ENCODE measurements at regions not wholly inside any gene's neighbourhood (a gene's known extent, or its start where the extent isn't known, plus 50 kb on each side); places are given as distances from the start of the nearest gene placed in this dataset.
"Not testable (repeated sequence)": the region's sequence is repeated elsewhere in the genome, so short reads cannot be mapped to it uniquely, and the experiment has no call there.

- no peaks in the 10 kb centered on the region for H3K27me3 ChIP-seq (ENCODE audit: control insufficient read depth in 3 of 3, insufficient read depth in 3 of 3, low read length in 3 of 3)
- no peaks in the 10 kb centered on the region for H3K36me3 ChIP-seq (ENCODE audit: control insufficient read depth in 3 of 3, insufficient read depth in 3 of 3, low read length in 3 of 3)
- H3K4me3 ChIP-seq (ENCODE audit: low read length in 3 of 3): no peak overlapping the region
- H3K4me1 ChIP-seq (ENCODE audit: control insufficient read depth in 3 of 3, insufficient read depth in 3 of 3, low read length in 3 of 3): peaks cover 15 to 17% (median 17%) of the 10 kb centered on the region in 3 donors
- H3K27ac ChIP-seq (ENCODE audit: low read depth, low read length): no peak overlapping the region
- no peak overlapping the region for H3K9ac ChIP-seq (ENCODE audit: low read depth in 1 of 3, low read length in 3 of 3)
- H3K9me3 ChIP-seq (ENCODE audit: control insufficient read depth in 3 of 3, low read length in 3 of 3): no peaks in the 10 kb centered on the region
Measured at GRCh38 chr21:15119486-15119885, 54.7 kb upstream of the NRIP1 start.

DNA sequence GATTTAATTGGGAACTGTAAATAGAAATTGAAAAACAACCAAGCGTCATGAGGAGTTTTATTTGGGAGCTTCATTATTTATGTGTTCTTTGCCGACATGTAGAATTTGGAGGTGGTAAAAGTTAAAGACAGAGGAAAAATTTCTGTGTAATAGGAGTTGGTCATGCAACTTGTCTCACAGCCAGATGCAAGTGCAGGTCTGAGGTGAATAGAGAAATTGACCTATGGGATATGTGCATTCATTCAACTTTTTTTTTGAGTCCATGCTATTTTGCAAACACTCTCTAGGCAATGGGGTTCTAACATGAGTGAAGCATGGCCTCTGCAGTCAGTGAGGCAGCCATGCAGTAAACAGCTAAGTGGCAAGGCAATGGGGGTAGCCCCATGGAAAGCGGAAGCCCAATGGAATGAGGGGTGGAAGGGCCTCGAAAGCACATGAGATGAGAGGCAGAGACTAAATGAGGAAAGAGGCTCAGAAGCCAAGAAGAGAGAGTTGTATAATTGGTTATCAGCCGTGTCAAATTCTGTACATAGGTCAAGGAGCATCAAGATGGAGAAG is 56.4 kb upstream of the NRIP1 start:
- Histone ChIP-seq H3K27me3 (ENCODE audit: control insufficient read depth in 3 of 3, insufficient read depth in 3 of 3, low read length in 3 of 3) (no peaks in the 10 kb centered on the region), H3K4me1 (ENCODE audit: control insufficient read depth in 3 of 3, insufficient read depth in 3 of 3, low read length in 3 of 3) (peaks cover 15 to 17% (median 17%) of the 10 kb centered on the region in 3 donors), H3K9me3 (ENCODE audit: control insufficient read depth in 3 of 3, low read length in 3 of 3) (no peaks in the 10 kb centered on the region), H3K27ac (ENCODE audit: low read depth, low read length) (peak overlapping the region; percentile 75), H3K36me3 (ENCODE audit: control insufficient read depth in 3 of 3, insufficient read depth in 3 of 3, low read length in 3 of 3) (no peaks in the 10 kb centered on the region), H3K4me3 (ENCODE audit: low read length in 3 of 3) (peak overlapping the region in 2 of 3 donors; percentile 15 to 20), H3K9ac (ENCODE audit: low read depth in 1 of 3, low read length in 3 of 3) (peak overlapping the region in 1 of 3 donors; percentile 57)

- Histone ChIP-seq H3K9me3 (ENCODE audit: control insufficient read depth in 3 of 3, low read length in 3 of 3) (no peaks in the 10 kb centered on the region), H3K27me3 (ENCODE audit: control insufficient read depth in 3 of 3, insufficient read depth in 3 of 3, low read length in 3 of 3) (no peaks in the 10 kb centered on the region), H3K36me3 (ENCODE audit: control insufficient read depth in 3 of 3, insufficient read depth in 3 of 3, low read length in 3 of 3) (no peaks in the 10 kb centered on the region), H3K9ac (ENCODE audit: low read depth in 1 of 3, low read length in 3 of 3) (peak overlapping the region; percentile 0 to 78 (median 18)), H3K4me1 (ENCODE audit: control insufficient read depth in 3 of 3, insufficient read depth in 3 of 3, low read length in 3 of 3) (peaks cover 15 to 18% (median 17%) of the 10 kb centered on the region in 3 donors), H3K27ac (ENCODE audit: low read depth, low read length) (peak overlapping the region; percentile 75), H3K4me3 (ENCODE audit: low read length in 3 of 3) (peak overlapping the region in 1 of 3 donors; percentile 20)
Measured at GRCh38 chr21:15121655-15122120, 56.9 kb upstream of the NRIP1 start.

GRCh38 chr21:15122241-15122640 is 57.4 kb upstream of the NRIP1 start:
- peak overlapping the region; percentile 75 for H3K27ac ChIP-seq (ENCODE audit: low read depth, low read length)
- H3K36me3 ChIP-seq (ENCODE audit: control insufficient read depth in 3 of 3, insufficient read depth in 3 of 3, low read length in 3 of 3): no peaks in the 10 kb centered on the region
- H3K4me1 ChIP-seq (ENCODE audit: control insufficient read depth in 3 of 3, insufficient read depth in 3 of 3, low read length in 3 of 3): peaks cover 17 to 23% (median 21%) of the 10 kb centered on the region in 3 donors
- H3K9me3 ChIP-seq (ENCODE audit: control insufficient read depth in 3 of 3, low read length in 3 of 3): no peaks in the 10 kb centered on the region
- H3K9ac ChIP-seq (ENCODE audit: low read depth in 1 of 3, low read length in 3 of 3): peak overlapping the region; percentile 0 to 78 (median 18)
- H3K4me3 ChIP-seq (ENCODE audit: low read length in 3 of 3): peak overlapping the region in 1 of 3 donors; percentile 20
- H3K27me3 ChIP-seq (ENCODE audit: control insufficient read depth in 3 of 3, insufficient read depth in 3 of 3, low read length in 3 of 3): no peaks in the 10 kb centered on the region

DNA sequence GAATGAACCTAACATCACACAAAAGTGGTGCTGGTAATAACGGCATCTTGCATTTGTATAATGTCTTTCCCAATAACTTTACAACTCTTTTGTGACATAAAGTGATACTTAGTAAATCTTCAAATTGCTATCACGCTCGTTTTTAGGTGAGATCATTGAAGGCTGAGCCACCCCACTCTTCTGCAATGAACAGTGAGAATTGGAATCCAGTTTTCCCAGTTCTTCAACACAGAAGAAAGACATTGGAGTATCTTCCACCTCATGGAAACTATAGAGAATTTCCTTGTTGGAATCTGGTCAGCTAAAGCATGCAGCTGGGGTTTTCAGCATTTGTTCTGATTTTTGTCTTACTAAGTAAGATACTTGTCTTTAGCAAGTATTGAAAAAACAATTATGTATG is 59.9 kb upstream of the NRIP1 start:
- Histone ChIP-seq H3K4me3 (ENCODE audit: low read length in 3 of 3) (no peak overlapping the region), H3K9me3 (ENCODE audit: control insufficient read depth in 3 of 3, low read length in 3 of 3) (no peaks in the 10 kb centered on the region), H3K27ac (ENCODE audit: low read depth, low read length) (no peak overlapping the region), H3K9ac (ENCODE audit: low read depth in 1 of 3, low read length in 3 of 3) (no peak overlapping the region), H3K36me3 (ENCODE audit: control insufficient read depth in 3 of 3, insufficient read depth in 3 of 3, low read length in 3 of 3) (no peaks in the 10 kb centered on the region), H3K27me3 (ENCODE audit: control insufficient read depth in 3 of 3, insufficient read depth in 3 of 3, low read length in 3 of 3) (no peaks in the 10 kb centered on the region), H3K4me1 (ENCODE audit: control insufficient read depth in 3 of 3, insufficient read depth in 3 of 3, low read length in 3 of 3) (peaks cover 19 to 32% (median 26%) of the 10 kb centered on the region in 3 donors)

- Histone ChIP-seq H3K27me3 (ENCODE audit: control insufficient read depth in 3 of 3, insufficient read depth in 3 of 3, low read length in 3 of 3) (no peaks in the 10 kb centered on the region), H3K27ac (ENCODE audit: low read depth, low read length) (peak overlapping the region; percentile 30), H3K36me3 (ENCODE audit: control insufficient read depth in 3 of 3, insufficient read depth in 3 of 3, low read length in 3 of 3) (no peaks in the 10 kb centered on the region), H3K4me1 (ENCODE audit: control insufficient read depth in 3 of 3, insufficient read depth in 3 of 3, low read length in 3 of 3) (peaks cover 11 to 22% (median 16%) of the 10 kb centered on the region in 3 donors), H3K9me3 (ENCODE audit: control insufficient read depth in 3 of 3, low read length in 3 of 3) (no peaks in the 10 kb centered on the region), H3K4me3 (ENCODE audit: low read length in 3 of 3) (peak overlapping the region in 1 of 3 donors; percentile 19), H3K9ac (ENCODE audit: low read depth in 1 of 3, low read length in 3 of 3) (no peak overlapping the region)
Measured at GRCh38 chr21:15126948-15127347, 62.1 kb upstream of the NRIP1 start.

DNA sequence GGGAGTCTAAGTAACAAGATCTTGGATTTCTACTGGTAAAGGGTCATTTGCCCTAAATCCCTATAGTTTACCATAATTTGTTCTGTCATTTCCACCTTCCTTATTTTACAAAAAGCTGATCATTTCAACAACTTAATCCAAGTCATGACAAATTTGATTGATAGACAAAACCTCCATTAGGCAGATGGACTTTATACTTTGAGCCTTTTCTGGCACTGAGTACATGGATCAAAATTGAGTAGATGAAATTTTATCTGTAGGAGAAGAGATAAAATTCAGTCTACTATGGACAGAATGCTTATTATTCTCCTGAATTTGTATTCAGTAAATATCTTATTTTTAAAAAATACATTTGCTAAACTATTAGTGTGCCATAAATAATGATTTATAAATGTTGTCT is 62.6 kb upstream of the NRIP1 start:
- no peak overlapping the region for H3K9ac ChIP-seq (ENCODE audit: low read depth in 1 of 3, low read length in 3 of 3)
- H3K4me1 ChIP-seq (ENCODE audit: control insufficient read depth in 3 of 3, insufficient read depth in 3 of 3, low read length in 3 of 3): peaks cover 9 to 18% (median 12%) of the 10 kb centered on the region in 3 donors

DNA sequence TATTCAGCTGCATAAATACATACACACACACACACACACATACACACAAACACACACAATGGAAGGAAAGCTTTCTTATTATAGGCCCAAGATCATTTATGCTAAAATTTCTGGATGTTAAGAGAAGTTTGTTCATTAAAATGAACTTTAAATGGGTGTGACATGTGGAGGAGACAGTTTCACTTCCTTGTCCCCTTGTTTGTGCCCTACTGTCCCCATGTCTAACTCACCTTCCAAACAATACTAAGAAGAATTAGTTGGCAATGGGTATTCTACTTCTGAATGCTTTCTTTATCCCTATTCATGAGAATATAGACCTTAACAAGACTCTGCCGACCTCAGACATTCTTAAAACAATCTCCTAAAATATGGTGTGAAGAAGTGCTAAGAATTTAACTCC is 63.5 kb upstream of the NRIP1 start:
- H3K36me3 ChIP-seq (ENCODE audit: control insufficient read depth in 3 of 3, insufficient read depth in 3 of 3, low read length in 3 of 3): no peaks in the 10 kb centered on the region
- H3K4me1 ChIP-seq (ENCODE audit: control insufficient read depth in 3 of 3, insufficient read depth in 3 of 3, low read length in 3 of 3): peaks cover 4 to 15% (median 9%) of the 10 kb centered on the region in 3 donors
- no peak overlapping the region for H3K4me3 ChIP-seq (ENCODE audit: low read length in 3 of 3)
- H3K27ac ChIP-seq (ENCODE audit: low read depth, low read length): no peak overlapping the region
- H3K27me3 ChIP-seq (ENCODE audit: control insufficient read depth in 3 of 3, insufficient read depth in 3 of 3, low read length in 3 of 3): no peaks in the 10 kb centered on the region
- H3K9ac ChIP-seq (ENCODE audit: low read depth in 1 of 3, low read length in 3 of 3): no peak overlapping the region
- no peaks in the 10 kb centered on the region for H3K9me3 ChIP-seq (ENCODE audit: control insufficient read depth in 3 of 3, low read length in 3 of 3)

More for the DNA sequence above, 62.6 kb upstream of the NRIP1 start:
- Histone ChIP-seq H3K27ac (ENCODE audit: low read depth, low read length) (peak overlapping the region; percentile 30), H3K36me3 (ENCODE audit: control insufficient read depth in 3 of 3, insufficient read depth in 3 of 3, low read length in 3 of 3) (no peaks in the 10 kb centered on the region), H3K4me3 (ENCODE audit: low read length in 3 of 3) (peak overlapping the region in 1 of 3 donors; percentile 19), H3K27me3 (ENCODE audit: control insufficient read depth in 3 of 3, insufficient read depth in 3 of 3, low read length in 3 of 3) (no peaks in the 10 kb centered on the region), H3K9me3 (ENCODE audit: control insufficient read depth in 3 of 3, low read length in 3 of 3) (no peaks in the 10 kb centered on the region)

DNA sequence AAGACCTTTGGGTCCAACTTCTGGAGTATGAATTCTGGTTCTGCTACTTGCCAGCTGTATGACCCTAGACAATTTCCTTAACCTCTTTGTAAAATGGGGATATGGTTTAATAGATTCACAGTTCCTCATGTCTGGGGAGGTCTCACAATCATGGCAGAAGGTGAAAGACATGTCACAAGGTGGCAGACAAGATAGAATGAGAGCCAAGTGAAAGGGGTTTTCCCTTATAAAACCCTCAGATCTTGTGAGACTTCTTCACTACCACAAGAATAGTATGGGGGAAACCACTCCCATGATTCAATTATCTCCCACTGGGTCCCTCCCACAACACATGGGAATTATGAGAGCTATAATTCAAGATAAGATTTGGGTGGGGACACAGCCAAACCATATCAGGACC is 63.9 kb upstream of the NRIP1 start:
- H3K9me3 ChIP-seq (ENCODE audit: control insufficient read depth in 3 of 3, low read length in 3 of 3); H3K4me3 ChIP-seq (ENCODE audit: low read length in 3 of 3); H3K27ac ChIP-seq (ENCODE audit: low read depth, low read length); H3K36me3 ChIP-seq (ENCODE audit: control insufficient read depth in 3 of 3, insufficient read depth in 3 of 3, low read length in 3 of 3); H3K27me3 ChIP-seq (ENCODE audit: control insufficient read depth in 3 of 3, insufficient read depth in 3 of 3, low read length in 3 of 3); H3K9ac ChIP-seq (ENCODE audit: low read depth in 1 of 3, low read length in 3 of 3): not testable (repeated sequence)
- peaks cover 4 to 15% (median 9%) of the 10 kb centered on the region in 3 donors for H3K4me1 ChIP-seq (ENCODE audit: control insufficient read depth in 3 of 3, insufficient read depth in 3 of 3, low read length in 3 of 3)

GRCh38 chr21:15130326-15130725 is 65.5 kb upstream of the NRIP1 start:
- H3K4me1 ChIP-seq (ENCODE audit: control insufficient read depth in 3 of 3, insufficient read depth in 3 of 3, low read length in 3 of 3): peaks cover 4 to 15% (median 9%) of the 10 kb centered on the region in 3 donors
- no peaks in the 10 kb centered on the region for H3K27me3 ChIP-seq (ENCODE audit: control insufficient read depth in 3 of 3, insufficient read depth in 3 of 3, low read length in 3 of 3)
- H3K9me3 ChIP-seq (ENCODE audit: control insufficient read depth in 3 of 3, low read length in 3 of 3): no peaks in the 10 kb centered on the region
- no peak overlapping the region for H3K9ac ChIP-seq (ENCODE audit: low read depth in 1 of 3, low read length in 3 of 3)
- no peak overlapping the region for H3K4me3 ChIP-seq (ENCODE audit: low read length in 3 of 3)
- H3K36me3 ChIP-seq (ENCODE audit: control insufficient read depth in 3 of 3, insufficient read depth in 3 of 3, low read length in 3 of 3): no peaks in the 10 kb centered on the region
- no peak overlapping the region for H3K27ac ChIP-seq (ENCODE audit: low read depth, low read length)

Data from skeletal muscle tissue (tissue), 3 donors.